ENCODE measurements at regions not wholly inside any gene's neighbourhood (a gene's known extent, or its start where the extent isn't known, plus 50 kb on each side); places are given as distances from the start of the nearest gene placed in this dataset.

GRCh38 chr6:125612345-125612846 is 137.0 kb upstream of the HEY2 start:
- no peak for TF ChIP-seq CTCF (conservative IDR thresholded peaks at IDR 0.05; ENCODE audit: low read depth, low read length)
- no peak for TF ChIP-seq EZH2 (IDR thresholded peaks at IDR 0.05; ENCODE audit: borderline replicate concordance, low read depth, low read length, poor library complexity, severe bottlenecking)
- no peak for DNase-seq (ENCODE audit: low spot score)
- CTCF ChIA-PET = no interaction called here
- no peaks in the 10 kb centered on the region for H3K27me3 ChIP-seq (replicated peaks; ENCODE audit: insufficient read depth, low read depth, low read length, poor library complexity)
- no peak overlapping the region for H3K27ac ChIP-seq (ENCODE audit: low read depth, low read length, poor library complexity, severe bottlenecking)
- intact Hi-C loops (cut with micrococcal nuclease; ENCODE audit: unreplicated experiment) = no loop called here
- H3K4me1 ChIP-seq (ENCODE audit: insufficient read depth, low read length, poor library complexity, severe bottlenecking) = no peaks in the 10 kb centered on the region
- POLR2A ChIA-PET (ENCODE audit: low non-redundant PET) = interaction anchor here (0.6 kb wide), 1 partner anchor 157 kb away, joined by 3 read pairs; no protein-coding TSS in a partner anchor
- BruUV-seq (replicated peaks) = no TSS peak
- H3K36me3 ChIP-seq (ENCODE audit: insufficient read depth, low read length, poor library complexity, severe bottlenecking) = no peaks in the 10 kb centered on the region
- H3K4me3 ChIP-seq (ENCODE audit: low read depth, low read length, poor library complexity, severe bottlenecking) = no peak overlapping the region
- no peaks in the 10 kb centered on the region for H3K9me3 ChIP-seq (ENCODE audit: low read depth, low read length, poor library complexity, severe bottlenecking)

- CTCF ChIA-PET = no interaction called here
- intact Hi-C loops (cut with micrococcal nuclease; ENCODE audit: unreplicated experiment) = no loop called here
- no TSS peak for BruUV-seq (replicated peaks)
These were observed 130.8 kb upstream of the HEY2 start for GRCh38 chr6:125618629-125619028.

GRCh38 chr6:125623085-125623484 is 126.3 kb upstream of the HEY2 start:
- CTCF ChIA-PET = no interaction called here
- TF ChIP-seq EZH2 (IDR thresholded peaks at IDR 0.05; ENCODE audit: borderline replicate concordance, low read depth, low read length, poor library complexity, severe bottlenecking) = no peak
- no peak for TF ChIP-seq CTCF (conservative IDR thresholded peaks at IDR 0.05; ENCODE audit: low read depth, low read length)
- no peak for DNase-seq (ENCODE audit: low spot score)
- no TSS peak for BruUV-seq (replicated peaks)
- POLR2A ChIA-PET (ENCODE audit: low non-redundant PET) = no interaction called here
- intact Hi-C loops (cut with micrococcal nuclease; ENCODE audit: unreplicated experiment) = no loop called here
- no peak overlapping the region for H3K27ac ChIP-seq (ENCODE audit: low read depth, low read length, poor library complexity, severe bottlenecking)
- H3K36me3 ChIP-seq (ENCODE audit: insufficient read depth, low read length, poor library complexity, severe bottlenecking) = no peaks in the 10 kb centered on the region
- no peaks in the 10 kb centered on the region for H3K4me1 ChIP-seq (ENCODE audit: insufficient read depth, low read length, poor library complexity, severe bottlenecking)
- H3K4me3 ChIP-seq (ENCODE audit: low read depth, low read length, poor library complexity, severe bottlenecking) = no peak overlapping the region
- no peaks in the 10 kb centered on the region for H3K9me3 ChIP-seq (ENCODE audit: low read depth, low read length, poor library complexity, severe bottlenecking)
- H3K27me3 ChIP-seq (replicated peaks; ENCODE audit: insufficient read depth, low read depth, low read length, poor library complexity) = no peaks in the 10 kb centered on the region

More at GRCh38 chr6:125618629-125619028, 130.8 kb upstream of the HEY2 start:
- POLR2A ChIA-PET (ENCODE audit: low non-redundant PET) = no interaction called here
- H3K27me3 ChIP-seq (replicated peaks; ENCODE audit: insufficient read depth, low read depth, low read length, poor library complexity) = no peaks in the 10 kb centered on the region
- no peaks in the 10 kb centered on the region for H3K4me1 ChIP-seq (ENCODE audit: insufficient read depth, low read length, poor library complexity, severe bottlenecking)
- no peak for DNase-seq (ENCODE audit: low spot score)
- H3K9me3 ChIP-seq (ENCODE audit: low read depth, low read length, poor library complexity, severe bottlenecking) = no peaks in the 10 kb centered on the region
- no peak for TF ChIP-seq CTCF (conservative IDR thresholded peaks at IDR 0.05; ENCODE audit: low read depth, low read length)
- TF ChIP-seq EZH2 (IDR thresholded peaks at IDR 0.05; ENCODE audit: borderline replicate concordance, low read depth, low read length, poor library complexity, severe bottlenecking) = no peak
- H3K4me3 ChIP-seq (ENCODE audit: low read depth, low read length, poor library complexity, severe bottlenecking) = no peak overlapping the region
- H3K36me3 ChIP-seq (ENCODE audit: insufficient read depth, low read length, poor library complexity, severe bottlenecking) = no peaks in the 10 kb centered on the region
- no peak overlapping the region for H3K27ac ChIP-seq (ENCODE audit: low read depth, low read length, poor library complexity, severe bottlenecking)
